PC-3 (cell line): ENCODE measurements at regions not wholly inside any gene's neighbourhood (a gene's known extent, or its start where the extent isn't known, plus 50 kb on each side); places are given as distances from the start of the nearest gene placed in this dataset.

ENCODE experiments used
- EZH2 ChIP-seq: fragments of 300-600 bp; sonication (generic); IDR thresholded peaks from one replicate; pipeline ENCODE4 v1.6.1; 2017; ENCODE audit warnings: antibody characterized with exemption, mild to moderate bottlenecking, low read length; ENCODE audit not compliant: unreplicated experiment
- EZH2phosphoT487 ChIP-seq: fragments of 300-600 bp; sonication (generic); IDR thresholded peaks from 2 replicates; pipeline ENCODE4 v1.6.1; 2018; ENCODE audit warnings: mild to moderate bottlenecking, antibody characterized with exemption, low read length, borderline replicate concordance
- TF ChIP-seq, protein P1 (sequence below): fragments of 300-600 bp; sonication (generic); conservative IDR thresholded peaks from 2 replicates; pipeline ENCODE4 v1.5.1; 2017; ENCODE audit warnings: antibody characterized with exemption, low read depth, mild to moderate bottlenecking, low read length

DNA sequence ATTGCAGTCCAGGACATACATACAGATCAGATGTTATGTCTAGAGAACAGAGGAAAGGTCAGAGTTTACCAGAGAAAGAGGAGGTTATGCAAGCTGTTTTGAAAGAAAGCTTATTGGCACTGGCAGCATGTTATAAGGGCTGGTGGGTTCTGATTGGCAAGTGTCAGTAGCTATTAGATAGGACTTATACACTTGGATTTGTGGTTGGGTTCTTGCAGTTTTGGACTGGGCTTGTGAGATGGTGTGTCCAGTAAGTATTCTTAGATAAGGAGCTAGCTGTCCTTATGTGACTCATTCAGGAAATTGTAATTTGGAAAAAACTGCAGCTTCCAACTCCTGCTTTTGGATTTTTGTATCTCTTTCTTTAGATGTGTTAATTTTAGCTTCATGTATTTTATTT is 130.7 kb upstream of the NAMPT start:
- TF ChIP-seq, protein P1, sequence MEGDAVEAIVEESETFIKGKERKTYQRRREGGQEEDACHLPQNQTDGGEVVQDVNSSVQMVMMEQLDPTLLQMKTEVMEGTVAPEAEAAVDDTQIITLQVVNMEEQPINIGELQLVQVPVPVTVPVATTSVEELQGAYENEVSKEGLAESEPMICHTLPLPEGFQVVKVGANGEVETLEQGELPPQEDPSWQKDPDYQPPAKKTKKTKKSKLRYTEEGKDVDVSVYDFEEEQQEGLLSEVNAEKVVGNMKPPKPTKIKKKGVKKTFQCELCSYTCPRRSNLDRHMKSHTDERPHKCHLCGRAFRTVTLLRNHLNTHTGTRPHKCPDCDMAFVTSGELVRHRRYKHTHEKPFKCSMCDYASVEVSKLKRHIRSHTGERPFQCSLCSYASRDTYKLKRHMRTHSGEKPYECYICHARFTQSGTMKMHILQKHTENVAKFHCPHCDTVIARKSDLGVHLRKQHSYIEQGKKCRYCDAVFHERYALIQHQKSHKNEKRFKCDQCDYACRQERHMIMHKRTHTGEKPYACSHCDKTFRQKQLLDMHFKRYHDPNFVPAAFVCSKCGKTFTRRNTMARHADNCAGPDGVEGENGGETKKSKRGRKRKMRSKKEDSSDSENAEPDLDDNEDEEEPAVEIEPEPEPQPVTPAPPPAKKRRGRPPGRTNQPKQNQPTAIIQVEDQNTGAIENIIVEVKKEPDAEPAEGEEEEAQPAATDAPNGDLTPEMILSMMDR = no peak
- no peak for TF ChIP-seq EZH2phosphoT487
- TF ChIP-seq EZH2 = no peak
